DMS53 treated with DMSO at 0.1 percent for 48 hours (cell line): ENCODE measurements at regions not wholly inside any gene's neighbourhood (a gene's known extent, or its start where the extent isn't known, plus 50 kb on each side); places are given as distances from the start of the nearest gene placed in this dataset.

Experiments used
- DNase-seq: peaks from one replicate; lab custom pipeline; 2025; ENCODE audit not compliant: unreplicated experiment; lab: John Stamatoyannopoulos, UW

- no peak for DNase-seq
Measured at GRCh38 chr10:25661632-25662031, 272.4 kb upstream of the MYO3A start.

- DNase-seq: no peak
Measured at GRCh38 chr10:25666276-25666675, 267.8 kb upstream of the MYO3A start.

- no peak for DNase-seq
Measured at GRCh38 chr10:25675204-25675603, 258.8 kb upstream of the MYO3A start.

GRCh38 chr10:25675615-25676014, 258.4 kb upstream of the MYO3A start:
- no peak for DNase-seq

- DNase-seq: no peak
Measured at GRCh38 chr10:25678220-25678619, 255.8 kb upstream of the MYO3A start.

- DNase-seq: no peak
Measured at GRCh38 chr10:25678666-25679065, 255.4 kb upstream of the MYO3A start.

GRCh38 chr10:25682203-25682851, 251.7 kb upstream of the MYO3A start:
- DNase-seq: no peak

- no peak for DNase-seq
Measured at GRCh38 chr10:25683344-25683743, 250.7 kb upstream of the MYO3A start.

- no peak for DNase-seq
Measured at GRCh38 chr10:25687521-25687920, 246.5 kb upstream of the MYO3A start.

- no peak for DNase-seq
Measured at GRCh38 chr10:25689346-25690100, 244.5 kb upstream of the MYO3A start.

GRCh38 chr10:25692761-25693160, 241.3 kb upstream of the MYO3A start:
- DNase-seq: no peak

- no peak for DNase-seq
Measured at GRCh38 chr10:25694206-25694933, 239.7 kb upstream of the MYO3A start.

GRCh38 chr10:25694971-25695370, 239.1 kb upstream of the MYO3A start:
- DNase-seq: no peak

- DNase-seq: no peak
Measured at GRCh38 chr10:25695586-25695985, 238.4 kb upstream of the MYO3A start.

GRCh38 chr10:25696013-25696708, 237.9 kb upstream of the MYO3A start:
- no peak for DNase-seq

GRCh38 chr10:25697412-25697811, 236.6 kb upstream of the MYO3A start:
- DNase-seq: no peak

GRCh38 chr10:25698638-25699037, 235.4 kb upstream of the MYO3A start:
- no peak for DNase-seq

- no peak for DNase-seq
Measured at GRCh38 chr10:25699631-25700030, 234.4 kb upstream of the MYO3A start.

GRCh38 chr10:25701652-25702051, 232.4 kb upstream of the MYO3A start:
- DNase-seq: no peak

- no peak for DNase-seq
Measured at GRCh38 chr10:25704622-25705021, 229.4 kb upstream of the MYO3A start.

GRCh38 chr10:25707572-25707971, 226.5 kb upstream of the MYO3A start:
- DNase-seq: no peak
